ENCODE measurements at regions not wholly inside any gene's neighbourhood (a gene's known extent, or its start where the extent isn't known, plus 50 kb on each side); places are given as distances from the start of the nearest gene placed in this dataset.

DNA sequence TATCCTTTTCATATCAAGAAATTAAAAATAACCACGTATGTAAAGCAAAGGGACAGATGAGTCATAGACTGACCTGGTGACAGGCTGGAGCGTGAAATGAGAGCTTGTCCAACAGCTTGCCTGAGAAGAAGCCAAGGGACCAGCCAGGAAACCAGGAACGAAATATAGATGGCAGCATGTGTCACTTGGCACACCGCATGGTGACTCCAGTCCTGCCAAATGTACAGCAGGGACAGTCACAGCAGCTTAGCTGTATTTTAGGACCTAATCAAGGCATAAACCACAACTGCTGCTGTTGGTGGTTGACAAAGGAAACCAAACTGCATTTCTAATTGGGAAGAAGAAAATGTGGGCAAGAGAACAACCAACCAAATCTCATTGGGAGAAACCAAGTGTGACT is 755.0 kb downstream of the TFAP2A start:
- no peaks in the 10 kb centered on the region for H3K4me1 ChIP-seq (ENCODE audit: control insufficient read depth, extremely low read depth, insufficient read depth, low read length)
- H3K4me2 ChIP-seq (ENCODE audit: insufficient read depth, low read length): no peak overlapping the region
- H3K27me3 ChIP-seq (ENCODE audit: control insufficient read depth in 2 of 2, insufficient read depth in 2 of 2, low read length in 2 of 2): no peaks in the 10 kb centered on the region
- CTCF ChIA-PET: no interaction called here
- DNase-seq (ENCODE audit: low read depth, low spot score) (no peak), FAIRE-seq (no peak)
- dilution Hi-C loops (cut with MboI; ENCODE audit: extremely low pct_ligation_motif_present, low sequenced_read_pairs): no loop called here
- TF ChIP-seq MYC (IDR thresholded peaks at IDR 0.05; ENCODE audit: low read depth, low read length) (no peak), GATA2 (IDR thresholded peaks at IDR 0.05; ENCODE audit: insufficient read depth, insufficient read length, low read depth, low read length) (no peak), POLR2A (IDR thresholded peaks at IDR 0.05; ENCODE audit: low read depth, low read length) (no peak), CTCF (IDR thresholded peaks at IDR 0.05; ENCODE audit: extremely low read depth in 1 of 2, insufficient read depth in 1 of 2, low read depth in 1 of 2, low read length in 2 of 2) (no peak), POLR2AphosphoS5 (IDR thresholded peaks at IDR 0.05; ENCODE audit: insufficient read depth, low read depth, low read length) (no peak), FOS (IDR thresholded peaks at IDR 0.05; ENCODE audit: borderline replicate concordance, insufficient read depth, low read length) (no peak), JUN (IDR thresholded peaks at IDR 0.05; ENCODE audit: borderline replicate concordance, insufficient read depth, insufficient read length, low read depth) (no peak), EZH2 (IDR thresholded peaks at IDR 0.05; ENCODE audit: borderline replicate concordance, low read depth, low read length, severe bottlenecking) (no peak)
- TF ChIP-seq, protein P1, sequence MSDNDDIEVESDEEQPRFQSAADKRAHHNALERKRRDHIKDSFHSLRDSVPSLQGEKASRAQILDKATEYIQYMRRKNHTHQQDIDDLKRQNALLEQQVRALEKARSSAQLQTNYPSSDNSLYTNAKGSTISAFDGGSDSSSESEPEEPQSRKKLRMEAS (IDR thresholded peaks at IDR 0.05; ENCODE audit: insufficient read depth, insufficient read length): no peak
- H2AFZ ChIP-seq (ENCODE audit: low read depth, low read length): no peak overlapping the region
- no peak overlapping the region for H3K27ac ChIP-seq (ENCODE audit: insufficient read depth, low read depth, low read length)
- POLR2A ChIA-PET: no interaction called here
- no peaks in the 10 kb centered on the region for H3K36me3 ChIP-seq (ENCODE audit: control insufficient read depth in 2 of 2, extremely low read depth in 1 of 2, insufficient read depth in 2 of 2, low read length in 2 of 2)
- no peak overlapping the region for H3K9ac ChIP-seq (replicated peaks; ENCODE audit: extremely low read depth, insufficient read depth, low read length)
- H3K9me3 ChIP-seq (replicated peaks; ENCODE audit: control insufficient read depth, insufficient read depth, low read length): no peaks in the 10 kb centered on the region
- H3K4me3 ChIP-seq (replicated peaks in 1 of 3; ENCODE audit: insufficient read depth in 1 of 3, low read depth in 1 of 3, low read length in 3 of 3): no peak overlapping the region
- BruUV-seq (replicated peaks): no TSS peak
- intact Hi-C loops (cut with micrococcal nuclease): no loop called here
- H3K9me1 ChIP-seq (replicated peaks; ENCODE audit: control insufficient read depth, extremely low read depth, insufficient read depth, low read length): no peaks in the 10 kb centered on the region
- H3K79me2 ChIP-seq (ENCODE audit: control insufficient read depth, insufficient read depth, low read length): no peaks in the 10 kb centered on the region
- no peaks in the 10 kb centered on the region for H4K20me1 ChIP-seq (replicated peaks; ENCODE audit: control insufficient read depth, extremely low read depth, insufficient read depth, low read length)
